Epithelial cell of proximal tubule (primary cell): ENCODE measurements at regions not wholly inside any gene's neighbourhood (a gene's known extent, or its start where the extent isn't known, plus 50 kb on each side); places are given as distances from the start of the nearest gene placed in this dataset.

Experiments
- DNase-seq: peaks from one replicate; pipeline ENCODE4 v3.0.0-alpha.2; 2011; ENCODE audit warnings: low read depth
- H3K4me3 ChIP-seq: 2 replicates; pipeline ENCODE4 v1.5.1; 2011; ENCODE audit warnings: low read depth, mild to moderate bottlenecking, low read length
- TF ChIP-seq, protein P1 (sequence below): conservative IDR thresholded peaks from 2 replicates; pipeline ENCODE4 v1.5.1; 2012; ENCODE audit warnings: low read depth, mild to moderate bottlenecking, low read length

DNA sequence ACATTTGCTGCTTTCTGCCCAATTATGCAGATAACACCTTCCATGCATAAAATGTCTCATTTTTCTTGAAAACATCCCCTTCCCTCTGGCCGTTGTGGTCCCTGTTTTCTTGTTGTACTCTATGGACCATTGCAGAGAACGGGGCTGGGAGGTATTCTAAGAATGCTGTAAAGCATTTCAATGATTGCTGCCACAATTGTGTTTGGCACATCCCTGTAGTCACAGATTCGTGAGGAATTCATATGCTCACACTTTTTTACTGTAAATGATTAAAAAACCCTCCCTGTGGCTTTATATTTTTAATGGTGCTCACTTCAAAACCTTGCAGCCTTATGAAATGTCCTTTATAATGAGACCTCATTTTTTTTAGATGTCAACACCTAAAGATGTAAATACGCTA is 207.2 kb upstream of the GBE1 start:
- DNase-seq, result no peak
- TF ChIP-seq, protein P1, sequence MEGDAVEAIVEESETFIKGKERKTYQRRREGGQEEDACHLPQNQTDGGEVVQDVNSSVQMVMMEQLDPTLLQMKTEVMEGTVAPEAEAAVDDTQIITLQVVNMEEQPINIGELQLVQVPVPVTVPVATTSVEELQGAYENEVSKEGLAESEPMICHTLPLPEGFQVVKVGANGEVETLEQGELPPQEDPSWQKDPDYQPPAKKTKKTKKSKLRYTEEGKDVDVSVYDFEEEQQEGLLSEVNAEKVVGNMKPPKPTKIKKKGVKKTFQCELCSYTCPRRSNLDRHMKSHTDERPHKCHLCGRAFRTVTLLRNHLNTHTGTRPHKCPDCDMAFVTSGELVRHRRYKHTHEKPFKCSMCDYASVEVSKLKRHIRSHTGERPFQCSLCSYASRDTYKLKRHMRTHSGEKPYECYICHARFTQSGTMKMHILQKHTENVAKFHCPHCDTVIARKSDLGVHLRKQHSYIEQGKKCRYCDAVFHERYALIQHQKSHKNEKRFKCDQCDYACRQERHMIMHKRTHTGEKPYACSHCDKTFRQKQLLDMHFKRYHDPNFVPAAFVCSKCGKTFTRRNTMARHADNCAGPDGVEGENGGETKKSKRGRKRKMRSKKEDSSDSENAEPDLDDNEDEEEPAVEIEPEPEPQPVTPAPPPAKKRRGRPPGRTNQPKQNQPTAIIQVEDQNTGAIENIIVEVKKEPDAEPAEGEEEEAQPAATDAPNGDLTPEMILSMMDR, result no peak
- H3K4me3 ChIP-seq, result no peak overlapping the region

DNA sequence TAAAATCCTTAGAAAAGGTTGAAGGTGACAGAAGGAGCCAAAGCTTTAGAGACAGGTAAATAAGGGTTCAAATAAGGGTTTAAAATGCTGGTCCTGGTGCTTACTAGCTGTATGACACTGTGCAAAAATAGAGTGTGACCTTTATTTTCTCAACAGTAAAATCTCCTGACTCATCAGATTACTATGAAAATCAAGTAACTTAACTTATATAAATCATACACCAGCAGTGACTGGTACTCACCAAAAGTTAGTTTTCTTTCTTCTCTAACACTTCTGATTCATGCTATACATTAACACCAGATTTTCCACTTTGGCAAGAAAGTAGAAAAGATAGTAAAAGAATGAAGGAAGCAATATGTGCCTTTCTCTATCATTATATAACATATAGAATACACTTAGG is 205.9 kb upstream of the GBE1 start:
- H3K4me3 ChIP-seq, result no peak overlapping the region
- no peak for DNase-seq
- TF ChIP-seq, protein P1, result no peak

DNA sequence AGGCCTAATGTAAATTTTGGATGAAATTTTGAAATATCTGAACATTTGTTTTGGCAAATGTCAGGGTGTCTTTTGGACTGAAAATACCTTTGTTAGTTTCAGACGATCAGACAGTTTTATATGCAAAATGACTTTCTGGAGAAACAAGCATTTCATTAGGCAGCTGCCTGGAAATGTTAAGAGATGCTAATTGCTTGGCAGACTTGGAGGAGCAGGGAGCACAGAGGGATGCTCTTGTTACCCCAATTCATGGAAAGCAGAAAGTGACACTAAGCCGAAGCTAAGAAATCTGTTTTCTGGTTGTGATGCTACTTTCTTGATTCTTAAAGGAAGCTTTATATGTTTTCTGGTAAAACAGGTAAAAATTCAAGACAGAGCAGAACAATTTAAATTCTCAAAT is 204.3 kb upstream of the GBE1 start:
- H3K4me3 ChIP-seq, result no peak overlapping the region
- DNase-seq, result no peak
- TF ChIP-seq, protein P1, result no peak

DNA sequence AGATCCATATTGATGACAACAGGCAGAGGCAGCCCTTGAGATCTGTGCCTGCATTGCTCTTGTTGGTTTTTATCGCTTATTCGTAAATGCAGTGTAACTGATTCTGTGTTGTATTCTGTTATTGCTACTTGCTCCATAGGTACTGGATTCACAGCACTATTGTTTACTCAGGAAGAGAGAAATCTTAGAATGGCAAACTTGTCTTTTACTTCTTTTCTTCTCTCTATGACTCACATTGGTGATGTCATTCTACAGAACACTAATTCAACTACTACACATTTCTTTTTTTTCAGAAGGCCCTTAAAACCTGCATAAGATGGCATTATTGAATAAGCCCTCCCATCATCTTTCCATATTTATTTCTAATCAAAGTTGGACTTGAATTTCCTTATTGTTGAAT is 201.0 kb upstream of the GBE1 start:
- H3K4me3 ChIP-seq, result no peak overlapping the region
- DNase-seq, result no peak
- TF ChIP-seq, protein P1, result no peak

DNA sequence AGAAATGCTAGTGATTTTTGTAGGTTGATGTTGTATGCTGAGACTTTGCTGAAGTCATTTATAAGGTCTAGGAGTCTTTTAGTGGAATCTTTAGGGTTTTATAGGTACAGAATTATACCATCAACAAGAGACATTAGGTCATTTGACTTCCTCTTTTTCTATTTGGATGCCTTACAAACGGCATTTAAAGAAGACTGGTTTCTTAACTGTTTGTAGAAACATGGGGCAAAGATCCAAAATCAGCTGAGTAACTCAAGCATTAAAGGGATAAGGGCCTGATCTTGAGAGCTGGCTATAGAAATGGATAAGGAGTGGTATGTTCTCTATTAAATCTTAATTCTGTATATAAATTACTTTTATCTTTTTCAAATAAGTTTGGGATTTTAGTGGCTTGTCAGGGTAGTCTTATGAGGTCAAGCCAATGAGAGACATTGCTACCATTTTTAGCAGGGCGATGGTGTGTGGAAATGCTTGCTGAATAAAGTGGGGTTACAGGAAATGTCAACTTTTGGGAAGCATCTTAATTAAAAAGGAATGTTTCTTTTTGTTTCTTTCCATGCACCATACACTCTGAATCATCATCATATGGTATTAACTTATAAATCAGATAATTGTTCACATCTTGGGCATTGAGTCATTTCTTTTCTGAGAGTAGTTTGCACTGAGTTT is 197.7 kb upstream of the GBE1 start:
- TF ChIP-seq, protein P1, result no peak
- no peak overlapping the region for H3K4me3 ChIP-seq
- DNase-seq, result no peak

DNA sequence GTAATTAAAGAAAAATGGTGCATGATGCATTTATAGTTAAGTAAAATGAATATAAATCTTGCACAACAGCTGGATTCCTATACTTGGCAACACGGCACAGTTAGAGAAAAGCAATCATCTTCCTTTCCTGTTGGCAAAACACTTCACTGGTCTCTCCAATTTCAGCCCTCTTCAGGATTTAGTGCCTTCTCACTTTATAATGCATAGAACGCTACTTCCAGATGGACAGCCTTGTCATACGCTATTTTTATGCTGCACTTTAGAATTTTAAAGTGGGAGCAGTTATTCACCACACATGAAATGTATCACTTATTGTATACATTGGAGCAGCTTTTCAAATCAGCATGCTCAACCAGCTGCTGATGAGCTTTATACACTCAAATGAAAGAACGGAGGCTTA is 194.4 kb upstream of the GBE1 start:
- TF ChIP-seq, protein P1, result no peak
- no peak overlapping the region for H3K4me3 ChIP-seq
- DNase-seq, result no peak

DNA sequence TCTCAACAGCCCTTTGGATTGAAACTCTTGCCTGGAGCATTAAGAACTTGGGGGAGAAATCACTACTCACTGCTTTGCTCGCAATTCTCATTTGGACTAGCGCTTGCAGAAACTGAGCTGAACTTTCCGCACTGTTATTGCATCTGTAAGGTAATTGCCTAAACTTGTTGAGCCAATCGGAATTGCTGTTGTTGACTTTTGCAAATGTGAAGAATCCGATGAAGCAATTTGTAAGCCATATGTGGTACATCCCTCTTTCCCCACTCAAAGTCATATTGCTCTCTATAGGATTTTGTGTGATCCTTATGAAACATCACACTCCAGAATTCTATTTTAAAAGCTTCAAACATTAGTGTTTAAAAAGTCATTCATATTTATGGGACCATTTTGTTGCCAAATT is 191.7 kb upstream of the GBE1 start:
- H3K4me3 ChIP-seq, result no peak overlapping the region
- TF ChIP-seq, protein P1, result no peak
- no peak for DNase-seq
